ENCODE measurements at regions not wholly inside any gene's neighbourhood (a gene's known extent, or its start where the extent isn't known, plus 50 kb on each side); places are given as distances from the start of the nearest gene placed in this dataset.
A peak's percentile ranks its signal among the peaks of the same experiment; 100 is the strongest.
"Not testable (repeated sequence)": the region's sequence is repeated elsewhere in the genome, so short reads cannot be mapped to it uniquely, and the experiment has no call there.

GRCh38 chrX:38940547-38940946 is 139.3 kb downstream of the MID1IP1 start:
- no peak for DNase-seq (ENCODE audit: low read depth in 3 of 3)

GRCh38 chrX:38941675-38942074 is 140.4 kb downstream of the MID1IP1 start:
- no peak for DNase-seq (ENCODE audit: low read depth in 3 of 3)

GRCh38 chrX:38943120-38943519 is 141.9 kb downstream of the MID1IP1 start:
- DNase-seq (ENCODE audit: low read depth in 3 of 3): no peak

GRCh38 chrX:38948046-38948445 is 146.8 kb downstream of the MID1IP1 start:
- DNase-seq (ENCODE audit: low read depth in 3 of 3): no peak

- DNase-seq (ENCODE audit: low read depth in 3 of 3): no peak
Measured at GRCh38 chrX:38954520-38954919, 153.3 kb downstream of the MID1IP1 start.

- no peak for DNase-seq (ENCODE audit: low read depth in 3 of 3)
Measured at GRCh38 chrX:38959736-38960135, 158.5 kb downstream of the MID1IP1 start.

- DNase-seq (ENCODE audit: low read depth in 3 of 3): no peak
Measured at GRCh38 chrX:38960137-38960536, 158.9 kb downstream of the MID1IP1 start.

- DNase-seq (ENCODE audit: low read depth in 3 of 3): no peak
Measured at GRCh38 chrX:38961936-38962335, 160.7 kb downstream of the MID1IP1 start.

GRCh38 chrX:38963244-38963643 is 162.0 kb downstream of the MID1IP1 start:
- not testable (repeated sequence) for DNase-seq (ENCODE audit: low read depth in 3 of 3)

- no peak for DNase-seq (ENCODE audit: low read depth in 3 of 3)
Measured at GRCh38 chrX:38965888-38966287, 164.6 kb downstream of the MID1IP1 start.

GRCh38 chrX:38968344-38969216 is 167.3 kb downstream of the MID1IP1 start:
- DNase-seq (ENCODE audit: low read depth in 3 of 3): no peak

- DNase-seq (ENCODE audit: low read depth in 3 of 3): no peak
Measured at GRCh38 chrX:38970074-38970473, 168.8 kb downstream of the MID1IP1 start.

- peak in 2 of 3 donors; percentile 10 to 22 for DNase-seq (ENCODE audit: low read depth in 3 of 3)
Measured at GRCh38 chrX:38970845-38971244, 169.6 kb downstream of the MID1IP1 start.

GRCh38 chrX:38973322-38973721 is 172.1 kb downstream of the MID1IP1 start:
- no peak for DNase-seq (ENCODE audit: low read depth in 3 of 3)

- DNase-seq (ENCODE audit: low read depth in 3 of 3): no peak
Measured at GRCh38 chrX:38974542-38974941, 173.3 kb downstream of the MID1IP1 start.

- no peak for DNase-seq (ENCODE audit: low read depth in 3 of 3)
Measured at GRCh38 chrX:38975368-38975942, 174.2 kb downstream of the MID1IP1 start.

GRCh38 chrX:38982370-38982769 is 181.1 kb downstream of the MID1IP1 start:
- DNase-seq (ENCODE audit: low read depth in 3 of 3): no peak

GRCh38 chrX:38982843-38983242 is 181.6 kb downstream of the MID1IP1 start:
- no peak for DNase-seq (ENCODE audit: low read depth in 3 of 3)

- no peak for DNase-seq (ENCODE audit: low read depth in 3 of 3)
Measured at GRCh38 chrX:38985375-38985774, 184.1 kb downstream of the MID1IP1 start.

- DNase-seq (ENCODE audit: low read depth in 3 of 3): no peak
Measured at GRCh38 chrX:38985945-38986344, 184.7 kb downstream of the MID1IP1 start.

- no peak for DNase-seq (ENCODE audit: low read depth in 3 of 3)
Measured at GRCh38 chrX:38986586-38986985, 185.3 kb downstream of the MID1IP1 start.

GRCh38 chrX:38987198-38987651 is 186.0 kb downstream of the MID1IP1 start:
- no peak for DNase-seq (ENCODE audit: low read depth in 3 of 3)

- DNase-seq (ENCODE audit: low read depth in 3 of 3): no peak
Measured at GRCh38 chrX:38988301-38988700, 187.0 kb downstream of the MID1IP1 start.
